ENCODE measurements at regions not wholly inside any gene's neighbourhood (a gene's known extent, or its start where the extent isn't known, plus 50 kb on each side); places are given as distances from the start of the nearest gene placed in this dataset.

DNA sequence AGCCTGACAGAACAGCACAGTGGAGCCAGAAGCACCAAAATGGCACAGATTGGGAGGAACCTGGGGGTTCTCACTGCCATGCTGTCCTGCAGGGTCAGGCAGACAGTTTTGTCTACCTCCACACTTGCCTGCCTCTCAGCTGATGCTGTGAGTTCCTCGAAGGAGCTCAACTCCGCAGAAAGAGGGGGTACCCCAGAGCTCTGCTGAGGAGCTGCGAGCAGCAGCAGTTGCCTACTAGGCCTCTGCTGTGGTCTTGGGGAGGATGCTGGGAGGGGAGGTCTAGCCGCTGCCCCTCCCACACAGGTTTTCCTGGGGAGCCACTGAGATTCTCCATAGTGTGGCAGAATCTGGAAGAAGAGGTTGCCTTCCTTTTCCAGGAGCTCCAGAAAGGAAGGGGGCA, 192.5 kb downstream of the FOXD2 start:
- DNase-seq (ENCODE audit: low read depth), result no peak

- DNase-seq (ENCODE audit: low read depth), result no peak
These were observed 193.7 kb downstream of the FOXD2 start for GRCh38 chr1:47631411-47631995.

GRCh38 chr1:47635111-47635510, 197.3 kb downstream of the FOXD2 start:
- DNase-seq (ENCODE audit: low read depth), result no peak

DNA sequence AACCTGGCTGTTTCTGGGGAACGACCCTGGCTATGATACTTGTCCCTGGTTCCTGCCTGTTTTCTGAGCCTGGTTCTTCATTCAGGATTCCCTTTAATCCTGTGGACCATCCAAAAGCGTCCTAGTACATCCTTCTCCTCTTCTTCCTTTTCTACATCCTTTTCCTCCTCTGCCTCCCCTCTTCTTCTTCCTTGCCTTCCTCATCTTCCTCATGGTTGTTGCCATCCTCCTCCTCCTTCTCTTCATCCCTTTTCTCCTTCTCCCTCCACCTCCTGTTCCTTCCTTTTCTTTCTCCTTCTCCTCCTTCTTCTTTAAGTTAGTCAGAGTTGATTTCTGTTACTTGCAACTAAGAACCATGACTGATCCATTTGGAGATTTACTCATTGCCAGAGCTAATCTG, 197.8 kb downstream of the FOXD2 start:
- DNase-seq (ENCODE audit: low read depth), result no peak

DNA sequence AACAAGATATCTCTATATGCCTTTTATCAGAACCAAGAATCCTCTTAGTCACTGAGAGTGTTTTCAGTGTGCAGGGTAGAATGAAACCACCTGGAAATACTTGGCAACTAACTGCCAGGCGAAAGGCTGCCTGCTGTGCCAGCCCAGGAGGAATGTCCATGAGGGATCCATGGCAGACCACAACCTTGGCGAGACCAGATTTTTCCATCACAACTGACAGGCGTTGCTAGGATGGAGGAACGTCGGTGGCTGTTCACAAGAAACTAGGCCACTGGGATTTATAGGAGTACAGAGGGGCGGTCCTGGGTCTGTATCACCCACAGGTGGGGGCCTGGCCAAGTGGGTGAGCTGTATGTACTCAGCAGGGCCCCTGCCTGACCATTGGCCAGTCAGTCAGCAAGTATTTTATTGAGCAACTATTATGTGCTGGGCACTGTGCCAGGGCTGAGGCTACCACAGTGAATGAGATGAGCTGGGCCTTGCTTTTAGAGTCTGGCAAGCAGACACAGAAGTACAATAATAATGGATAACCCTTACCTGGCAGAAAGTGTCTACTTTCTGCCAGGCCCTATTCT, 199.4 kb downstream of the FOXD2 start:
- no peak for DNase-seq (ENCODE audit: low read depth)

GRCh38 chr1:47638240-47638639, 200.4 kb downstream of the FOXD2 start:
- DNase-seq (ENCODE audit: low read depth), result no peak

DNA sequence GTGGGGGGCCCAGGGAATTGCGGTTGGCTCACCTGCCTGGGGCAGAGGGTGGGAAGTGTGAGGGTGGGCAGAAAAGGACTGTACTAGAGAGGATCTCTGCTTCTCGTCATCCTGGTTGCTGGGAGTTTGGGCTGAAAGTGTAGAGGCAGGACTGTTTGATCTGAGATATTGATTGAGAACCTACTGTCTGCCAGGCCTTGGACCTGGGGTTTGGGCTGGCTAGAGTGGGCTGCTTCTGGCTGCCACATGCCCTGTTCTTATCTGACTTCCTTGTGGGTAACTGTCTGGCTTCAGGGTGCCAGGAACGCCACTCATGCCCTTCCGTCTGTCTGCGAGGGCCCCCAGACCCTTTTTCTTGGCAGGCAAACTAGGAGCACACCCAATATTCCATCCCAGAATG, 200.9 kb downstream of the FOXD2 start:
- DNase-seq (ENCODE audit: low read depth), result no peak

- DNase-seq (ENCODE audit: low read depth), result no peak
These were observed 205.7 kb downstream of the FOXD2 start for GRCh38 chr1:47643306-47644211.

DNA sequence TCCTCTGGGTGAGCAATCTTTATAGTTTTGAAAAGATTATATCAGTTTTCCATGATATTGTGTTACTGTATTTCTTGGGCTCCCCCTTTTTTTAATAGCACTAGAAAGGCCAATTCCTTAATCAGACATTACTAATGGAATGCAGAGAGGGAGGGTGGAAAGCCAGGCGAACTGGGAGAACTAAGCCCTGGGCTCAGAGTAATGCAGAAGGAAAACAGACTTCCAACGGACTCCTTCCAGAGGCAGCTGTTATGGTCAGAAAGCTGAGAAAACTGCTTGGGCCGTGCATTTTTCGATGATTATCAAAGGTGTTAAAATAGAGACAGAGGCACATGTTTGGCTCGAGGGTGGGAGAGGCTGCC, 206.3 kb downstream of the FOXD2 start:
- DNase-seq (ENCODE audit: low read depth), result no peak

- DNase-seq (ENCODE audit: low read depth), result no peak
These were observed 207.3 kb downstream of the FOXD2 start for GRCh38 chr1:47645151-47645550.

GRCh38 chr1:47646676-47647075, 208.8 kb downstream of the FOXD2 start:
- DNase-seq (ENCODE audit: low read depth), result no peak

GRCh38 chr1:47647327-47647845, 209.5 kb downstream of the FOXD2 start:
- DNase-seq (ENCODE audit: low read depth), result no peak

- DNase-seq (ENCODE audit: low read depth), result no peak
These were observed 212.4 kb downstream of the FOXD2 start for GRCh38 chr1:47650205-47650604.

DNA sequence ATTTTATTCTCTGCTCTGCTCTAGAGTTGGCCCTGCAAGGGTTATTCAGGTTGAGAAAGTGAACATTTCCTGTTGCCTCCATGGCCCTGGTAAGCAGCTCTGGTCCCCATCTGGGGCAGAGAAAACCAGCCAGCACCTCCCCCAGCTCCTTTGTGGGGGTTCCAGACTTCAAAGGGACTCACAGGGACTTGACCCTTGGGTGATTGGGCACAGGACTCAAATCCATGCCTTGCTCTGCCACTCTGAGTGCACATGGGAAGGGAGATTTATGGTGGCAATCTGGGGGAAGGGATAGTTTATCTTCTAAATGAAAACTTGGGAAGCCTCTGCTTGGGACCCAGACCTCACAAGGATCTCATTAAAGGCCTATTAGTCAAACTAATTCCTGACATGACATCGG, 212.8 kb downstream of the FOXD2 start:
- no peak for DNase-seq (ENCODE audit: low read depth)

DNA sequence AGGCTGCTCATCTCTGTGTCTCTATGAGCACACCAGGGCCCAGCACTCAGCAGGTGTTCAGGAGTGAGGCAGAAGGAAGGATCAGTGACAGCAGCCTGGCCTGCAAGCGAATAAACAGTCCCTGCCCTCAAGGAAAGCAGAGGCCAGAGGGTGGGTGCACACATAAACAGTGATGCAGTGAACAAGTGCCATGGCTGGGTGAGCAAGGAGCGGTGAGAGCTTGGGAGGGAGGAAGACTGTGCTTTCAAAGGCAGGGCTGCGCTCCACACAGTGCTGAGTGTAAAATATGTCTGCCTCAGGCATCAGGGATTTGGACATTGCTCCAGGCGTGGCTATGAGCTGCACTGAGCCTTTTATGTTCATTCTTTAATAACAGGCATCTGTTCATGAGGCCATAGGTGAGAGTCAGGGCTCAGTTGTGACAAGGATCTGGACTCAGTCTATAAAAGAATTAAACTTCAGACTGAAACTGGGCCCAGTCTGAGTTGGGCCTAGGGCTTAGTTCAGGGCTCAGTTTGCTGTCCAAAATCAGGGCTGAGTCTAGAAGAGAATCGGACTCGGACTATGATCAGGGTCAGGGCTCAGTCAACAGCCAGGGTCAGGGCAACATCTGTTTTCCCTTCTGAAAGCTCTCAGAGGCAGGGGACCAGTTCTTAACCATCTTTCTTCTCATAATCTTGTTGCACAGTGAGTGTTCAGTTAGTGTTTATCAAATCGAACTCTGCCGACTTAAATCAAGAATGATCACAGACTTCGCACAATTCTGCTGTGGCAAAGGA, 213.7 kb downstream of the FOXD2 start:
- no peak for DNase-seq (ENCODE audit: low read depth)

- DNase-seq (ENCODE audit: low read depth), result no peak
These were observed 217.9 kb downstream of the FOXD2 start for GRCh38 chr1:47655521-47656300.

- no peak for DNase-seq (ENCODE audit: low read depth)
These were observed 219.2 kb downstream of the FOXD2 start for GRCh38 chr1:47656719-47657685.

GRCh38 chr1:47658161-47658920, 220.5 kb downstream of the FOXD2 start:
- no peak for DNase-seq (ENCODE audit: low read depth)

DNA sequence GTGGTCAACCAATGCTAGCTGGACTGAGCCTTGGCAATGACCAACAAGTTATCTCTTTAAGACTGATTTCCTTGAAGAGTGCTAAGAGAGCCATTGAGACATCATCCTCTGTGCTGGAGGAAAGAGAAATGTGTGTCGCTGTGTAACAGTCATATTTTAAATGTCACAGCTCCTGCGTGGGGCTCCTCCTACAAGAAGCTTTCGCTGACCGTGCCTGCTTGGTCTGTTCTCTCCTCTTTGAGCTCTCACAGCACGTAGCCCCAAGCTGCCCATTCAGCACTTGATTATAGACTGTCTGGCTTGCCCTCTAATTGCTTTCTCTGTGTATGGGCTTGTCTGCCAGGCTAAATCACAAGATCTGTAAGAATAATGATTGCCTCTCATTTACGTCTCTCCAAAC, 221.3 kb downstream of the FOXD2 start:
- no peak for DNase-seq (ENCODE audit: low read depth)

GRCh38 chr1:47660622-47661021, 222.8 kb downstream of the FOXD2 start:
- no peak for DNase-seq (ENCODE audit: low read depth)

Data from T-helper 22 cell (primary cell).